GM20000 (cell line): ENCODE measurements at regions not wholly inside any gene's neighbourhood (a gene's known extent, or its start where the extent isn't known, plus 50 kb on each side); places are given as distances from the start of the nearest gene placed in this dataset.

ENCODE experiments used
- DNase-seq: peaks from one replicate; pipeline ENCODE4 v3.0.0; 2012; ENCODE audit warnings: low spot score
- TF ChIP-seq, protein P1 (sequence below): IDR thresholded peaks from 2 replicates; pipeline ENCODE4 v1.5.1; 2012; ENCODE audit warnings: mild to moderate bottlenecking, control low read depth; ENCODE audit errors: extremely low read depth, missing control alignments

DNA sequence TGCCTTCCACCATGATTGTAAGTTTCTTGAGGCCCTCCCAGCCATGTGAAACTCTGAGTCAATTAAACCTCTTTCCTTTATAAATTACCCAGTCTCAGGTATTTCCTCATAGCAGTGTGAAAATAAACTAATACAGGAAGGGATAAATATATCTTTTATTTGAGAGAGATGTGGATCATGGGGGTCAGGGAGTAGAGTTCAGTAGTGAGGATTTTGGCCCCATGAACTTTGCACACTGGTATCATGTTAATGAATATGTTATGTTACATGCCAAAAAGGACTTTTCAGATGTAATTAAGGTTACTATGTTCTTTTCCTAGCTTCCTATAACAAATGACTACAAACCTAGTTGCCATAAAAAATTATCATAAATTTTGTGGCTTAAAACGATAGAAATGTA, 1393.7 kb downstream of the DSC3 start:
- DNase-seq, result no peak
- TF ChIP-seq, protein P1, sequence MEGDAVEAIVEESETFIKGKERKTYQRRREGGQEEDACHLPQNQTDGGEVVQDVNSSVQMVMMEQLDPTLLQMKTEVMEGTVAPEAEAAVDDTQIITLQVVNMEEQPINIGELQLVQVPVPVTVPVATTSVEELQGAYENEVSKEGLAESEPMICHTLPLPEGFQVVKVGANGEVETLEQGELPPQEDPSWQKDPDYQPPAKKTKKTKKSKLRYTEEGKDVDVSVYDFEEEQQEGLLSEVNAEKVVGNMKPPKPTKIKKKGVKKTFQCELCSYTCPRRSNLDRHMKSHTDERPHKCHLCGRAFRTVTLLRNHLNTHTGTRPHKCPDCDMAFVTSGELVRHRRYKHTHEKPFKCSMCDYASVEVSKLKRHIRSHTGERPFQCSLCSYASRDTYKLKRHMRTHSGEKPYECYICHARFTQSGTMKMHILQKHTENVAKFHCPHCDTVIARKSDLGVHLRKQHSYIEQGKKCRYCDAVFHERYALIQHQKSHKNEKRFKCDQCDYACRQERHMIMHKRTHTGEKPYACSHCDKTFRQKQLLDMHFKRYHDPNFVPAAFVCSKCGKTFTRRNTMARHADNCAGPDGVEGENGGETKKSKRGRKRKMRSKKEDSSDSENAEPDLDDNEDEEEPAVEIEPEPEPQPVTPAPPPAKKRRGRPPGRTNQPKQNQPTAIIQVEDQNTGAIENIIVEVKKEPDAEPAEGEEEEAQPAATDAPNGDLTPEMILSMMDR, result no peak

DNA sequence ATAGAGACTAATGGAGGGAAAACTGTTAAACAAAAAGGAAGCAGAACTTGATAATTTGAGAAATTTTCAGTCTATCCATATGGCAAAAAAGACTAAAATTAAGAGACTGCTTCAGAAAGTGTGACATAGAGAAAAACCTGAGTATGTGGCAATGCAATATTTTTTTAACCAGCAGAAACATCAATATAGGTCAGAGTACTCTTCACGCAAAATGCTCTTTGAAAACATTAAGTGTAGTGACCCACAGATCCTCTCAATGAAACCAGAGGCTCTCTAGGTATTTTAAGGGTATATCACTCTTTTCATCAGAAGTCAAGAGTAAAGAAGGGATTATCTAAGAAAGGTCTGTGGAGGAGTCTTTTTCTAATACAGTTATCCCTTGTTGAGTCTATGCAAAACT, 1394.8 kb downstream of the DSC3 start:
- no peak for DNase-seq
- TF ChIP-seq, protein P1, result no peak

DNA sequence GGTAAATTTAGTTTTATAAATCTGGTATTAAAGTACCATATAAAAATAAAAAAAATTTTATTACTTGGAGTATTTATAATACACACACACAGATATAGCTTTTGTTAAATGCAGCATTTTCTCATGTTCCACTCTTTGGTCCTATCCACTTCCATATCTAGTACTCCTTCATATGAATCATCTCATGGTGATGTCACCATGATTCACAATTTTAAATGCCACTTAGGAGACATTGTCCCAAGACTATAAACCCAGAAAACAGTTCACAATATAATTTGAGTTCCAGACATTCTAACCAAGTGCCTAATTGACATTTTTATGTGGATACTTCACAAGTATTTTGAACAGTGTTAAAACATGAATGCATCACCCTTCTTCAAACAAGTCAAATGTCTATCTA, 1398.3 kb downstream of the DSC3 start:
- no peak for DNase-seq
- TF ChIP-seq, protein P1, result no peak

DNA sequence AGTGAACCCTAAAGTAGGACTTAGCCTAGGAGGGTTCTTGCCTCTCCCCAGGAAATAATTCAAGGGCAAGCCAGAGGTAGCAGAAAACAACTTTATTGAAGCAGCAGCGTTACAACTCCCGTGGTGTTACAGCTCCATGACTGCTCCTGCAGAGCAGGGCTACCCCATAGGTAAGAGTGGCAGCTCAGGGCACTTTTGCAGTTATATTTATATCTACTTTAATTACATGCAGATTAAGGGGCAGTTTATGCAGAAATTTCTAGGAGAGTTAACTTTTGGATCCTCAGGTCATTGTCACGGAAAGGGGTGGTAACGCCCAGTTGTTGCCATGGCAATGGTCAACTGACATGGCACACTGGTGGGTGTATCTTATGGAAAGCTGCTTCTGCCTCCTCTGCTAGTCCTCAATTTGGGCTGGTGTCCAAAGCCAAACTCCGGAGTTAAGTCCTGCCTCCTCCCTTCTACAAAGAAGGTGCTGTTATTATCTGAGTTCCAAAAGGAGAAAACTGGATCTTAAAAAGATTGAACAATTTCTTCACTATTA, 1413.0 kb downstream of the DSC3 start:
- TF ChIP-seq, protein P1, result no peak
- no peak for DNase-seq

DNA sequence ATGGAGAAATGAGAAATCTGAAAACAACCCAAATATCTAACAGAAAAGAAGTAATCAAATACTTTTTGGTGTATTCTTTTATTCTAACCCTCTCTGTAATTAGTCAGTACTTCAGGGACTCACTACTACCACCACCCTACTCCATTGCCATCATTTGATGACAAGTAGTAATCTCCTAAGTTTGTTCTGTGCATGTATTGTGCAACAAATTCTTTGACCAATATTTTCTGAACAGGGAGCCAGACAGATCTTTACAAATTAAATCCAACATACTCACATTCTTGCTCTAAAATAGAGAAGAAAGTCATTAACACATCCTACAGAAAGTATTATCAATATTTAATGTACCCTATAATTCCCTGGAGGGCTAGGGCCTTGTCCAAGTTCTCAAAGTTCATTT, 1416.4 kb downstream of the DSC3 start:
- no peak for DNase-seq
- TF ChIP-seq, protein P1, result no peak

DNA sequence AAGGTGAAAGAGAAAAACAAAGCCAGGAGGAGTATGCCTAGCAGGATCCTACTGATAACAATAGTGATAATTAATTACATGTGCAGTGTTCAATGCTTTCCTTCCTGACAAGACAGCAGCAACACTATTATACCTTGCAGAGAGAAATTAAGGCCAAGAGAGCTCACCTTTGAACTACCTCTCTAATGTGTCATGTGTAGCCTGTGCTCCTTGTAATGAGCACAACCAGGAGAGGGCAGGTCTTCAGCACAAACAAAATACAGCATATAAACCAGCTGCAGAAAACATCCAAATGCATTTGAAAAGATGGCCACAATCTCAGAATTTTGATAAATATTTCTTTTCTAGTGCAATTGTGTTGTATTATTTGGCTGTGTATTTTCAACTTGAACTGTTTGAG, 1425.7 kb downstream of the DSC3 start:
- no peak for DNase-seq
- TF ChIP-seq, protein P1, result no peak

DNA sequence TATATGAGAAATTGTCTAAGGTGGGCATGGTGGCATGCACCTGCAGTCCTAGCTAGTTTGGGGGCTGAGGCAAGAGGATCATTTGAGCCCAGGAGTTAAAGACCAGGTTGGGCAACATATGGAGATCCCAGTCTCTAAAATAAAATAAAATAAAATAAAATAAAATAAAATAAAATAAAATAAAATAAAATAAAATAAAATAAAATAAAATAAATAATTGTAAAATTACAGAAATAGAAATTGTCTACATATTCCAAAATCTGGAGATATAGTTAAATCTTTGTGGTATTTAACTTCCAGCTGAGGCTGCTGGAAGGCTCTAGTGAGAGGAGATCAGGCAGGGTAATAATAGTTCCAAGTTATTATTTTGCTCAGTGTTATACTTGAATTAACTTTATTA, 1432.1 kb upstream of the CDH2 start:
- TF ChIP-seq, protein P1, result no peak
- no peak for DNase-seq
